ENCODE measurements at regions not wholly inside any gene's neighbourhood (a gene's known extent, or its start where the extent isn't known, plus 50 kb on each side); places are given as distances from the start of the nearest gene placed in this dataset.

GRCh38 chr5:135237748-135238103, 161.3 kb downstream of the MACROH2A1 start:
- TF ChIP-seq CTCF (IDR thresholded peaks at IDR 0.05), result no peak
- TF ChIP-seq POLR2A (IDR thresholded peaks at IDR 0.05), result no peak
- intact Hi-C loops (cut with DNase I), result no loop called here
- H3K4me3 ChIP-seq, result no peak overlapping the region
- H3K36me3 ChIP-seq, result no peaks in the 10 kb centered on the region
- DNase-seq (no peak), ATAC-seq (no peak)
- no peaks in the 10 kb centered on the region for H3K27me3 ChIP-seq
- whole genome bisulfite sequencing (ENCODE audit: insufficient coverage, low coverage, low lambda C conversion rate, missing lambda C conversion rate), result 75% methylated on average over 6 of the region's 9 CpGs
- H3K27ac ChIP-seq, result no peak overlapping the region
- no peaks in the 10 kb centered on the region for H3K9me3 ChIP-seq
- H3K4me1 ChIP-seq, result no peaks in the 10 kb centered on the region

- no peak overlapping the region for H3K4me3 ChIP-seq
- no peaks in the 10 kb centered on the region for H3K36me3 ChIP-seq
- DNase-seq, result peak in 1 of 3 donors; percentile 37
- intact Hi-C loops (cut with DNase I), result no loop called here
- H3K27me3 ChIP-seq, result no peaks in the 10 kb centered on the region
- WGBS (ENCODE audit: insufficient coverage, low coverage, low lambda C conversion rate, missing lambda C conversion rate), result 72% methylated on average over 6 of the region's 9 CpGs
- no peak for TF ChIP-seq CTCF (IDR thresholded peaks at IDR 0.05)
- no peak for TF ChIP-seq POLR2A (IDR thresholded peaks at IDR 0.05)
- no peak overlapping the region for H3K27ac ChIP-seq
- H3K9me3 ChIP-seq, result no peaks in the 10 kb centered on the region
- H3K4me1 ChIP-seq, result no peaks in the 10 kb centered on the region
- ATAC-seq, result peak in 2 of 4 donors; percentile 22 to 40
Observed at GRCh38 chr5:135236908-135237747, 161.9 kb downstream of the MACROH2A1 start.

GRCh38 chr5:135236228-135236907, 162.7 kb downstream of the MACROH2A1 start:
- TF ChIP-seq CTCF (IDR thresholded peaks at IDR 0.05) (no peak), POLR2A (IDR thresholded peaks at IDR 0.05) (no peak)
- intact Hi-C loops (cut with DNase I), result no loop called here
- DNase-seq, result peak in 1 of 3 donors; percentile 10
- Histone ChIP-seq H3K9me3 (no peaks in the 10 kb centered on the region), H3K27me3 (no peaks in the 10 kb centered on the region), H3K27ac (no peak overlapping the region), H3K4me3 (no peak overlapping the region), H3K36me3 (no peaks in the 10 kb centered on the region), H3K4me1 (no peaks in the 10 kb centered on the region)
- 72% methylated on average over 9 of the region's 11 CpGs for WGBS (ENCODE audit: insufficient coverage, low coverage, low lambda C conversion rate, missing lambda C conversion rate)
- no peak for ATAC-seq

- H3K36me3 ChIP-seq, result no peaks in the 10 kb centered on the region
- H3K4me1 ChIP-seq, result no peaks in the 10 kb centered on the region
- ATAC-seq, result no peak
- no peaks in the 10 kb centered on the region for H3K27me3 ChIP-seq
- H3K9me3 ChIP-seq, result no peaks in the 10 kb centered on the region
- DNase-seq, result peak in 1 of 3 donors; percentile 36
- intact Hi-C loops (cut with DNase I), result no loop called here
- WGBS (ENCODE audit: insufficient coverage, low coverage, low lambda C conversion rate, missing lambda C conversion rate), result 74% methylated on average over 5 of the region's 9 CpGs
- no peak for TF ChIP-seq POLR2A (IDR thresholded peaks at IDR 0.05)
- no peak for TF ChIP-seq CTCF (IDR thresholded peaks at IDR 0.05)
- H3K4me3 ChIP-seq, result no peak overlapping the region
- no peak overlapping the region for H3K27ac ChIP-seq
Observed at GRCh38 chr5:135235551-135236227, 163.3 kb downstream of the MACROH2A1 start.

All from right lobe of liver (tissue), 6 donors.